Sigmoid colon (tissue), 4 donors: ENCODE measurements at regions not wholly inside any gene's neighbourhood (a gene's known extent, or its start where the extent isn't known, plus 50 kb on each side); places are given as distances from the start of the nearest gene placed in this dataset.

Source experiments
- POLR2A ChIP-seq, 2 donors: fragments of 450-650 bp; IDR thresholded peaks; one replicate each; pipeline ENCODE4 v1.6.1; 2016; ENCODE audit warnings: antibody characterized with exemption in 2 of 2, mild to moderate bottlenecking in 2 of 2, moderate library complexity in 2 of 2
- POLR2AphosphoS5 ChIP-seq, 4 donors: sonication (generic); formaldehyde crosslinking; IDR thresholded peaks; one replicate each; pipeline ENCODE4 v1.6.1; 2017; ENCODE audit warnings: antibody characterized with exemption in 4 of 4
- TF ChIP-seq, protein P1 (sequence below), 4 experiments: fragments of 450-650 bp in 3 of 4; fragments of 200-600 bp in 1 of 4; IDR thresholded peaks; one replicate each; pipeline ENCODE4 v1.5.1; 2016 to 2019; ENCODE audit warnings: antibody characterized with exemption in 4 of 4, mild to moderate bottlenecking in 3 of 4, moderate library complexity in 2 of 4

DNA sequence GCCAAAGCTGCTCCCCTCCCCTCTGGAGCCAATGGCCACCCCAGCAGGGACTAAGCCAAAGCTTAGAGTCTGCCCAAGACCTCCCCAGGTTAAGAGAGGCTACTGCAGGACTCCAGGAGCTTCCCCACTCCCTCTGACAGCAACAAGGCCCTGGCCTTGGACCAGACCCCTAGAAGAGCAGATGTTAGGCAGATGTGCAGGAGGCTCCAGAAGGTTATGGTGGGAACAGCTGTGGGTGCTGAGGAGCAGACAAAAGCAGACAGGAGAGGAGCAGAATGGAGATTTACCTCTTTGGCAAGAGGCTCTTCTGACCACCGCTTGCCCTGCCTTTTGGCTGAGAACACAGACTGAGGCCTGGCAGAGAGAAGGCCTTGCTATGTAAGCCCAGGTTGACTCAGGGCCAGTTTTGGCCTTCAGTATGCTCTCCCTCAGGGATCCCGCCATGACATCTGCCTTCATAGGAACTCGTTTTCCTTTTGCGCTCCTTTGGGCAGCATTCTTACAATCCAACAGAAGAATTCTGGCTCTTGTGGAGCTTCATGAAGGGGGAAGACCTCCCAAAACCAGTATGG, 113.0 kb downstream of the RBFOX3 start:
- TF ChIP-seq POLR2A (IDR thresholded peaks at IDR 0.05) (no peak), POLR2AphosphoS5 (IDR thresholded peaks at IDR 0.05) (no peak)
- TF ChIP-seq, protein P1, sequence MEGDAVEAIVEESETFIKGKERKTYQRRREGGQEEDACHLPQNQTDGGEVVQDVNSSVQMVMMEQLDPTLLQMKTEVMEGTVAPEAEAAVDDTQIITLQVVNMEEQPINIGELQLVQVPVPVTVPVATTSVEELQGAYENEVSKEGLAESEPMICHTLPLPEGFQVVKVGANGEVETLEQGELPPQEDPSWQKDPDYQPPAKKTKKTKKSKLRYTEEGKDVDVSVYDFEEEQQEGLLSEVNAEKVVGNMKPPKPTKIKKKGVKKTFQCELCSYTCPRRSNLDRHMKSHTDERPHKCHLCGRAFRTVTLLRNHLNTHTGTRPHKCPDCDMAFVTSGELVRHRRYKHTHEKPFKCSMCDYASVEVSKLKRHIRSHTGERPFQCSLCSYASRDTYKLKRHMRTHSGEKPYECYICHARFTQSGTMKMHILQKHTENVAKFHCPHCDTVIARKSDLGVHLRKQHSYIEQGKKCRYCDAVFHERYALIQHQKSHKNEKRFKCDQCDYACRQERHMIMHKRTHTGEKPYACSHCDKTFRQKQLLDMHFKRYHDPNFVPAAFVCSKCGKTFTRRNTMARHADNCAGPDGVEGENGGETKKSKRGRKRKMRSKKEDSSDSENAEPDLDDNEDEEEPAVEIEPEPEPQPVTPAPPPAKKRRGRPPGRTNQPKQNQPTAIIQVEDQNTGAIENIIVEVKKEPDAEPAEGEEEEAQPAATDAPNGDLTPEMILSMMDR (IDR thresholded peaks at IDR 0.05), result no peak
